ENCODE measurements at regions not wholly inside any gene's neighbourhood (a gene's known extent, or its start where the extent isn't known, plus 50 kb on each side); places are given as distances from the start of the nearest gene placed in this dataset. TPM values are rescaled to one million over a fixed set of nuclear protein-coding genes. Genes with fewer than 3 reads are reported as not detected.

MicroRNAs in the stretch of these regions (microRNA counts, 767-probe panel; counts per million panel counts)
- not detected for microRNA hsa-miR-221-3p
- microRNA hsa-miR-222-3p, result not detected

Small RNAs in the stretch of these regions (microRNA-seq; reads per million reads assigned to microRNA genes)
- gene MIR221, result 4,237 reads per million, percentile 97 among the genes with 10 or more reads in this experiment
- gene MIR222, result 1,165 reads per million, percentile 90 among the genes with 10 or more reads in this experiment

Small RNAs in the stretch of these regions (small RNA-seq; reads per million reads assigned to genes)
- gene MIR221 (ENCODE audit: insufficient read depth in 2 of 3, insufficient read length in 3 of 3, low read depth in 2 of 3, low replicate concordance in 1 of 3) (1.2 to 263 (median 51.1) reads per million in 3 experiments), gene MIR222 (ENCODE audit: insufficient read depth in 2 of 3, insufficient read length in 3 of 3, low read depth in 2 of 3, low replicate concordance in 1 of 3) (0.61 to 146 (median 22.8) reads per million in 3 experiments), gene RF00017 (ENCODE audit: insufficient read depth in 2 of 3, insufficient read length in 3 of 3, low read depth in 2 of 3, low replicate concordance in 1 of 3) (0 reads per million in 3 experiments), gene RF00591 (ENCODE audit: insufficient read depth in 2 of 3, insufficient read length in 3 of 3, low read depth in 2 of 3, low replicate concordance in 1 of 3) (0 reads per million in 3 experiments)
